Fibroblast of lung (primary cell): ENCODE measurements at regions not wholly inside any gene's neighbourhood (a gene's known extent, or its start where the extent isn't known, plus 50 kb on each side); places are given as distances from the start of the nearest gene placed in this dataset.

Experiments used
- DNase-seq, 2 donors: peaks; one replicate each; pipeline versions ENCODE4 v3.0.0 to v3.0.0-alpha.2; 2010; ENCODE audit warnings: low read depth in 2 of 2
- H2AFZ ChIP-seq: 2 replicates; pipeline ENCODE4 v1.5.1; 2012; ENCODE audit warnings: low read length, control low read depth, inconsistent platforms
- H3K27ac ChIP-seq: 2 replicates; pipeline ENCODE4 v1.5.1; 2011; ENCODE audit warnings: low read length, control low read depth; ENCODE audit not compliant: insufficient read depth
- H3K27me3 ChIP-seq: 2 replicates; pipeline ENCODE4 v1.5.1; 2011; ENCODE audit warnings: mild to moderate bottlenecking, low read length; ENCODE audit not compliant: control insufficient read depth, insufficient read depth
- H3K36me3 ChIP-seq: 2 replicates; pipeline ENCODE4 v1.5.1; 2011; ENCODE audit warnings: low read length; ENCODE audit not compliant: control insufficient read depth, insufficient read depth
- H3K4me1 ChIP-seq: 2 replicates; pipeline ENCODE4 v1.5.1; 2011; ENCODE audit warnings: low read length; ENCODE audit not compliant: control insufficient read depth, insufficient read depth; ENCODE audit errors: extremely low read depth
- H3K4me2 ChIP-seq: 2 replicates; pipeline ENCODE4 v1.5.1; 2011; ENCODE audit warnings: low read length, control low read depth; ENCODE audit not compliant: insufficient read depth; ENCODE audit errors: extremely low read depth
- H3K4me3 ChIP-seq, 4 experiments: fragments of 200-600 bp in 1 of 4; sonication (generic) in 1 of 4; replicated peaks in 1 of 4; 2 replicates each; pipeline ENCODE4 v1.5.1; 2011 to 2016; ENCODE audit warnings: low read length in 4 of 4, low read depth in 3 of 4, mild to moderate bottlenecking in 3 of 4, control low read depth in 2 of 4, inconsistent platforms in 1 of 4, mixed read lengths in 1 of 4; ENCODE audit not compliant: insufficient read depth in 1 of 4; ENCODE audit errors: control extremely low read depth in 1 of 4
- H3K79me2 ChIP-seq: 2 replicates; pipeline ENCODE4 v1.5.1; 2012; ENCODE audit warnings: mild to moderate bottlenecking, low read length, inconsistent platforms; ENCODE audit not compliant: control insufficient read depth, insufficient read depth
- H3K9ac ChIP-seq: 2 replicates; pipeline ENCODE4 v1.5.1; 2011; ENCODE audit warnings: mild to moderate bottlenecking, low read length, control low read depth; ENCODE audit not compliant: insufficient read depth
- H3K9me3 ChIP-seq: 2 replicates; pipeline ENCODE4 v1.5.1; 2012; ENCODE audit warnings: low read depth, low read length; ENCODE audit not compliant: control insufficient read depth, insufficient read depth
- H4K20me1 ChIP-seq: 2 replicates; pipeline ENCODE4 v1.5.1; 2011; ENCODE audit warnings: low read length; ENCODE audit not compliant: control insufficient read depth, insufficient read depth; ENCODE audit errors: extremely low read depth
- EZH2 ChIP-seq: IDR thresholded peaks from 2 replicates; pipeline ENCODE4 v1.5.1; 2012; ENCODE audit warnings: low read length, control low read depth, mild to moderate bottlenecking; ENCODE audit errors: missing control alignments
- TF ChIP-seq, protein P1 (sequence below), 2 donors: IDR thresholded peaks in 1 of 2; conservative IDR thresholded peaks in 1 of 2; 1 replicate in 1 of 2; 2 replicates in 1 of 2; pipeline ENCODE4 v1.5.1; 2011 to 2012; ENCODE audit warnings: low read length in 2 of 2, control low read depth in 1 of 2, inconsistent platforms in 1 of 2, low read depth in 1 of 2, mild to moderate bottlenecking in 1 of 2

DNA sequence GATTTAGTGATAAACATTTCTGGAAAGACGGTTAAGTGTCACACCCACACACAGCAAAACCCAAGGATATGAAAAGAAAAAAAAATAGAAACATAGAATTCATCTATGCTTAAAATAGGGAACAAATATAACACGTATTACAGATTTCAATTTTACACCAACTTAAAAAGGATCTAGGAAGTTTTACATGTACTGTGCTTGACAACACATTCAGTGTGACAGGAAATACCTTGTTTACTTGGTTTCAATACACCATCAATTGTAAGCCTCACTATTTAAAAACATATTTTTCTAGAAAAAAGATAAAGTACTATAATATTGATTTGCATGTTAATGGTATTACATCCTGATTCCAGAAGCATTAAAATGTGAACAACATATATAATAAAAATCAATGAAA is 77.0 kb upstream of the SPRY1 start:
- H4K20me1 ChIP-seq = no peaks in the 10 kb centered on the region
- H3K27ac ChIP-seq = no peak overlapping the region
- H3K79me2 ChIP-seq = no peaks in the 10 kb centered on the region
- H2AFZ ChIP-seq = no peak overlapping the region
- no peak for DNase-seq
- no peak overlapping the region for H3K4me2 ChIP-seq
- TF ChIP-seq EZH2 = no peak
- TF ChIP-seq, protein P1, sequence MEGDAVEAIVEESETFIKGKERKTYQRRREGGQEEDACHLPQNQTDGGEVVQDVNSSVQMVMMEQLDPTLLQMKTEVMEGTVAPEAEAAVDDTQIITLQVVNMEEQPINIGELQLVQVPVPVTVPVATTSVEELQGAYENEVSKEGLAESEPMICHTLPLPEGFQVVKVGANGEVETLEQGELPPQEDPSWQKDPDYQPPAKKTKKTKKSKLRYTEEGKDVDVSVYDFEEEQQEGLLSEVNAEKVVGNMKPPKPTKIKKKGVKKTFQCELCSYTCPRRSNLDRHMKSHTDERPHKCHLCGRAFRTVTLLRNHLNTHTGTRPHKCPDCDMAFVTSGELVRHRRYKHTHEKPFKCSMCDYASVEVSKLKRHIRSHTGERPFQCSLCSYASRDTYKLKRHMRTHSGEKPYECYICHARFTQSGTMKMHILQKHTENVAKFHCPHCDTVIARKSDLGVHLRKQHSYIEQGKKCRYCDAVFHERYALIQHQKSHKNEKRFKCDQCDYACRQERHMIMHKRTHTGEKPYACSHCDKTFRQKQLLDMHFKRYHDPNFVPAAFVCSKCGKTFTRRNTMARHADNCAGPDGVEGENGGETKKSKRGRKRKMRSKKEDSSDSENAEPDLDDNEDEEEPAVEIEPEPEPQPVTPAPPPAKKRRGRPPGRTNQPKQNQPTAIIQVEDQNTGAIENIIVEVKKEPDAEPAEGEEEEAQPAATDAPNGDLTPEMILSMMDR (conservative IDR thresholded peaks at IDR 0.05 in 1 of 2, IDR thresholded peaks at IDR 0.05 in 1 of 2; ENCODE audit: low read depth in 1 of 2, low read length in 2 of 2) = no peak
- H3K27me3 ChIP-seq = no peaks in the 10 kb centered on the region
- H3K4me1 ChIP-seq = no peaks in the 10 kb centered on the region
- H3K9ac ChIP-seq = no peak overlapping the region
- H3K9me3 ChIP-seq = no peaks in the 10 kb centered on the region
- H3K4me3 ChIP-seq = no peak overlapping the region
- no peaks in the 10 kb centered on the region for H3K36me3 ChIP-seq

DNA sequence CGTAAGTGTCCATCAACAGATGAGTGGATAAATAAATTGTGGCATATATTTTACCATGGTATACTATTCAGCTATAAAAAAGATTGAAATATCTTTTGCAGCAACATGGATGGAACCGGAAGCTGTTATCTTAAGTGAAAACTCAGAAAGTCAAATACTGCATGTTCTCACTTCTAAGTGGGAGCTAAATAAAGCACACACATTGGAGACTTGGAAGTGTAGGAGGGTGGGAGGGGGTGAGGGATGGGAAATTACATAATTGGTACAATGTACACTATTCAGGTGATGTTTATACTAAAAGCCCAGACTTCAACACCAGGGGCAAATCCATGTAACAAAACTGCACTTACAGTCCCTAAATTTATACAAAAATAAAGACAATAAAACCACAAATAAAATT is 72.6 kb upstream of the SPRY1 start:
- no peaks in the 10 kb centered on the region for H3K36me3 ChIP-seq
- H3K4me3 ChIP-seq = no peak overlapping the region
- H3K4me1 ChIP-seq = no peaks in the 10 kb centered on the region
- no peak for DNase-seq
- TF ChIP-seq, protein P1 (conservative IDR thresholded peaks at IDR 0.05 in 1 of 2, IDR thresholded peaks at IDR 0.05 in 1 of 2; ENCODE audit: low read depth in 1 of 2, low read length in 2 of 2) = no peak
- TF ChIP-seq EZH2 = no peak
- H2AFZ ChIP-seq = no peak overlapping the region
- no peak overlapping the region for H3K27ac ChIP-seq
- H3K9ac ChIP-seq = no peak overlapping the region
- H3K79me2 ChIP-seq = no peaks in the 10 kb centered on the region
- no peak overlapping the region for H3K4me2 ChIP-seq
- no peaks in the 10 kb centered on the region for H3K27me3 ChIP-seq
- H4K20me1 ChIP-seq = no peaks in the 10 kb centered on the region
- H3K9me3 ChIP-seq = no peaks in the 10 kb centered on the region

DNA sequence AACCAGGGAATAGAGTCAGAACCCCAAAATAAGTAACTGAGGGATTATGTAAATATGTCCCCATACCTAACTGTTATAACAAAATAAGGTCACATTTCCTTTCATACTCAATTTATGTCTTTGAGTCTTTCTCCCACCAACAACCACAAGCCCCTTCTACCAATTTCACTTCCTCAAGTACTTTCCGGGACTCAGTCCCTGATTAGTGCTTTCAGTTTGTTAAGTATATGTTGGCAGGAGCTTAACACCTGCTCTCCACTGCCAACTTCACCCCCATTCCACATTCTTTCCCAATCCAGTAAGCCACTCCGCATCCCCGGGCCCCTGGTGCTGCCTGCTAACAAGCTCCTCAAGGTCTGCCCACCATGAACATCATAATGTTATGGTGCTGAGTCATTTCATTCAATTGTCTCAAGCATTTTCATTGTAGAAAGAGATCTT is 71.3 kb upstream of the SPRY1 start:
- no peak for TF ChIP-seq EZH2
- TF ChIP-seq, protein P1 (conservative IDR thresholded peaks at IDR 0.05 in 1 of 2, IDR thresholded peaks at IDR 0.05 in 1 of 2; ENCODE audit: low read depth in 1 of 2, low read length in 2 of 2) = no peak
- Histone ChIP-seq H3K4me3 (no peak overlapping the region), H3K79me2 (no peaks in the 10 kb centered on the region), H3K9me3 (no peaks in the 10 kb centered on the region), H3K27ac (no peak overlapping the region), H3K4me1 (no peaks in the 10 kb centered on the region), H3K36me3 (no peaks in the 10 kb centered on the region), H3K9ac (no peak overlapping the region), H3K27me3 (no peaks in the 10 kb centered on the region), H2AFZ (no peak overlapping the region), H3K4me2 (no peak overlapping the region), H4K20me1 (no peaks in the 10 kb centered on the region)
- DNase-seq = peak in 1 of 2 donors; percentile 70
